HL-60 (cell line): ENCODE measurements at regions not wholly inside any gene's neighbourhood (a gene's known extent, or its start where the extent isn't known, plus 50 kb on each side); places are given as distances from the start of the nearest gene placed in this dataset.

Experiments used
- CTCF ChIP-seq: IDR thresholded peaks from one replicate; pipeline ENCODE4 v1.5.1; 2011; ENCODE audit warnings: low read length, control low read depth, inconsistent platforms; ENCODE audit not compliant: insufficient read depth
- POLR2AphosphoS5 ChIP-seq: IDR thresholded peaks from 2 replicates; pipeline ENCODE4 v1.6.1; 2012; ENCODE audit warnings: low read depth
- REST ChIP-seq: IDR thresholded peaks from 2 replicates; pipeline ENCODE4 v1.6.1; 2012; ENCODE audit warnings: low read depth; ENCODE audit not compliant: insufficient replicate concordance
- SPI1 ChIP-seq: IDR thresholded peaks from 2 replicates; pipeline ENCODE4 v1.6.1; 2012; ENCODE audit warnings: low read depth, mild to moderate bottlenecking, borderline replicate concordance

- TF ChIP-seq POLR2AphosphoS5, result no peak
- no peak for TF ChIP-seq CTCF
- no peak for TF ChIP-seq SPI1
- no peak for TF ChIP-seq REST
These were observed 110.1 kb upstream of the MED14 start for GRCh38 chrX:40845331-40845911.
